22Rv1 (cell line): ENCODE measurements at regions not wholly inside any gene's neighbourhood (a gene's known extent, or its start where the extent isn't known, plus 50 kb on each side); places are given as distances from the start of the nearest gene placed in this dataset.
"Not testable (repeated sequence)": the region's sequence is repeated elsewhere in the genome, so short reads cannot be mapped to it uniquely, and the experiment has no call there.

ENCODE experiments used
- H3K27ac ChIP-seq: fragments of 450-650 bp; 2 replicates; pipeline ENCODE4 v1.5.1; 2017
- CTCF ChIP-seq: fragments of 450-650 bp; IDR thresholded peaks from 2 replicates; pipeline ENCODE4 v1.5.1; 2017; ENCODE audit warnings: mild to moderate bottlenecking
- ZFX ChIP-seq: fragments of 450-650 bp; IDR thresholded peaks from 2 replicates; pipeline ENCODE4 v1.6.1; 2017; ENCODE audit warnings: antibody characterized with exemption, borderline replicate concordance

- TF ChIP-seq CTCF, result no peak
- no peak for TF ChIP-seq ZFX
- H3K27ac ChIP-seq, result no peak overlapping the region
Observed at GRCh38 chrX:125654501-125654900, 334.8 kb downstream of the TEX13C start.

- no peak overlapping the region for H3K27ac ChIP-seq
- no peak for TF ChIP-seq ZFX
- TF ChIP-seq CTCF, result no peak
Observed at GRCh38 chrX:125673758-125674157, 354.1 kb downstream of the TEX13C start.

- TF ChIP-seq CTCF, result no peak
- no peak for TF ChIP-seq ZFX
- no peak overlapping the region for H3K27ac ChIP-seq
Observed at GRCh38 chrX:125678258-125678657, 358.6 kb downstream of the TEX13C start.

- TF ChIP-seq CTCF (no peak), ZFX (no peak)
- no peak overlapping the region for H3K27ac ChIP-seq
Observed at GRCh38 chrX:125680366-125680765, 360.7 kb downstream of the TEX13C start.

GRCh38 chrX:125681058-125681457 lies 361.4 kb downstream of the TEX13C start:
- H3K27ac ChIP-seq, result no peak overlapping the region

GRCh38 chrX:125681507-125681906 lies 361.8 kb downstream of the TEX13C start:
- H3K27ac ChIP-seq, result no peak overlapping the region
- TF ChIP-seq ZFX (no peak), CTCF (no peak)

More at GRCh38 chrX:125681058-125681457, 361.4 kb downstream of the TEX13C start:
- TF ChIP-seq CTCF (no peak), ZFX (no peak)

- H3K27ac ChIP-seq, result not testable (repeated sequence)
Observed at GRCh38 chrX:125690522-125690921, 370.9 kb downstream of the TEX13C start.

GRCh38 chrX:125694171-125694570 lies 374.5 kb downstream of the TEX13C start:
- TF ChIP-seq CTCF, result no peak
- no peak for TF ChIP-seq ZFX
- H3K27ac ChIP-seq, result no peak overlapping the region
